Vagina (tissue), 2 donors: ENCODE measurements at regions not wholly inside any gene's neighbourhood (a gene's known extent, or its start where the extent isn't known, plus 50 kb on each side); places are given as distances from the start of the nearest gene placed in this dataset.

ENCODE experiments used
- POLR2AphosphoS5 ChIP-seq, 2 donors: sonication (generic); formaldehyde crosslinking; IDR thresholded peaks; one replicate each; pipeline ENCODE4 v1.9.0; 2017; ENCODE audit warnings: antibody characterized with exemption in 2 of 2, mild to moderate bottlenecking in 2 of 2, low read depth in 1 of 2; ENCODE audit not compliant: insufficient read depth in 1 of 2
- TF ChIP-seq, protein P1 (sequence below), 3 experiments: fragments of 450-650 bp in 2 of 3; fragments of 200-600 bp in 1 of 3; sonication (generic) in 1 of 3; IDR thresholded peaks; one replicate each; pipeline ENCODE4 v1.5.1; 2017 to 2019; ENCODE audit warnings: antibody characterized with exemption in 3 of 3, mild to moderate bottlenecking in 2 of 3, moderate library complexity in 2 of 3

DNA sequence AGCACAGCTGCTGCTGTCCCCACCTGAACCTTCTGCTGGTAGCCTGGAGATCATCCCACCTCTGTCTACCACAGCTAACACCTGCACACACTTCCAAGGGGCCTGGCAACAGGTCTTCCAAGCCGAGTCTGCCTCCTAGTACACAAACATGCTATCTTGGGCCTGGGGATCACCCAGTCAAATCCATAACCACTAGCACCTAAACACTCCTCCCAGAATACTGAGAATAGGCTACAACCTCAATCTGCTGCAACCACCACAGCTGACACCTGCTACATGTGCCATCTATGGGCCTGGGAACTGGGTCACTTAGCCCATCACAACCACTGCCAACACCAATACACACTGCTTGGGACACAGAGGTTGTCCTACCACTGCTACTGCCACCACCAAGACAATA lies 362.8 kb upstream of the ARPP21 start:
- TF ChIP-seq, protein P1, sequence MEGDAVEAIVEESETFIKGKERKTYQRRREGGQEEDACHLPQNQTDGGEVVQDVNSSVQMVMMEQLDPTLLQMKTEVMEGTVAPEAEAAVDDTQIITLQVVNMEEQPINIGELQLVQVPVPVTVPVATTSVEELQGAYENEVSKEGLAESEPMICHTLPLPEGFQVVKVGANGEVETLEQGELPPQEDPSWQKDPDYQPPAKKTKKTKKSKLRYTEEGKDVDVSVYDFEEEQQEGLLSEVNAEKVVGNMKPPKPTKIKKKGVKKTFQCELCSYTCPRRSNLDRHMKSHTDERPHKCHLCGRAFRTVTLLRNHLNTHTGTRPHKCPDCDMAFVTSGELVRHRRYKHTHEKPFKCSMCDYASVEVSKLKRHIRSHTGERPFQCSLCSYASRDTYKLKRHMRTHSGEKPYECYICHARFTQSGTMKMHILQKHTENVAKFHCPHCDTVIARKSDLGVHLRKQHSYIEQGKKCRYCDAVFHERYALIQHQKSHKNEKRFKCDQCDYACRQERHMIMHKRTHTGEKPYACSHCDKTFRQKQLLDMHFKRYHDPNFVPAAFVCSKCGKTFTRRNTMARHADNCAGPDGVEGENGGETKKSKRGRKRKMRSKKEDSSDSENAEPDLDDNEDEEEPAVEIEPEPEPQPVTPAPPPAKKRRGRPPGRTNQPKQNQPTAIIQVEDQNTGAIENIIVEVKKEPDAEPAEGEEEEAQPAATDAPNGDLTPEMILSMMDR (IDR thresholded peaks at IDR 0.05): no peak
- no peak for TF ChIP-seq POLR2AphosphoS5 (IDR thresholded peaks at IDR 0.05; ENCODE audit: insufficient read depth in 1 of 2, low read depth in 1 of 2)
